ENCODE measurements at regions not wholly inside any gene's neighbourhood (a gene's known extent, or its start where the extent isn't known, plus 50 kb on each side); places are given as distances from the start of the nearest gene placed in this dataset.

GRCh38 chr1:192461684-192462083 lies 113.9 kb upstream of the RGS1 start:
- Histone ChIP-seq H3K79me2 (ENCODE audit: insufficient read depth, low read length) (no peaks in the 10 kb centered on the region), H3K9me3 (replicated peaks in 1 of 2; ENCODE audit: control insufficient read depth in 1 of 2, insufficient read depth in 1 of 2, low read length in 2 of 2) (no peaks in the 10 kb centered on the region), H3K4me3 (replicated peaks in 1 of 3; ENCODE audit: low read depth in 2 of 3, low read length in 3 of 3) (no peak overlapping the region), H3K27me3 (ENCODE audit: control insufficient read depth in 2 of 2, insufficient read depth in 2 of 2, low read length in 2 of 2) (no peaks in the 10 kb centered on the region), H3K4me2 (replicated peaks; ENCODE audit: extremely low read depth, low read length, poor library complexity, severe bottlenecking) (no peak overlapping the region), H3K36me3 (replicated peaks in 1 of 2; ENCODE audit: control insufficient read depth in 1 of 2, insufficient read depth in 2 of 2, low read length in 2 of 2) (no peaks in the 10 kb centered on the region), H3K27ac (ENCODE audit: low read depth in 1 of 2, low read length in 2 of 2) (no peak overlapping the region), H3K9ac (ENCODE audit: insufficient read depth, low read length, poor library complexity, severe bottlenecking) (no peak overlapping the region), H3K4me1 (ENCODE audit: control insufficient read depth in 1 of 2, insufficient read depth in 2 of 2, low read length in 2 of 2) (no peaks in the 10 kb centered on the region), H2AFZ (ENCODE audit: insufficient read depth, low read depth, low read length, poor library complexity, severe bottlenecking) (no peak overlapping the region), H4K20me1 (ENCODE audit: insufficient read depth, low read length) (no peaks in the 10 kb centered on the region)
- no peak for TF ChIP-seq CTCF (IDR thresholded peaks at IDR 0.05)
- no peak overlapping the region for H3K27ac Mint-ChIP-seq
- H3K4me3 Mint-ChIP-seq = no peak overlapping the region
- intact Hi-C loops (cut with micrococcal nuclease) = no loop called here
- H3K27me3 Mint-ChIP-seq (ENCODE audit: low read depth in 3 of 3) = peaks cover 0 to 4% (median 3%) of the 10 kb centered on the region in 3 donors
- WGBS (ENCODE audit: insufficient coverage) = no CpG with 5 or more reads among the region's 4 CpGs
- H3K9me3 Mint-ChIP-seq = no peaks in the 10 kb centered on the region
- no peaks in the 10 kb centered on the region for H3K4me1 Mint-ChIP-seq
- DNase-seq = no peak
- no peaks in the 10 kb centered on the region for H3K36me3 Mint-ChIP-seq

- Histone ChIP-seq H3K4me3 (replicated peaks in 1 of 3; ENCODE audit: low read depth in 2 of 3, low read length in 3 of 3) (no peak overlapping the region), H3K79me2 (ENCODE audit: insufficient read depth, low read length) (no peaks in the 10 kb centered on the region), H3K9me3 (replicated peaks in 1 of 2; ENCODE audit: control insufficient read depth in 1 of 2, insufficient read depth in 1 of 2, low read length in 2 of 2) (no peaks in the 10 kb centered on the region), H3K4me2 (replicated peaks; ENCODE audit: extremely low read depth, low read length, poor library complexity, severe bottlenecking) (no peak overlapping the region), H3K4me1 (ENCODE audit: control insufficient read depth in 1 of 2, insufficient read depth in 2 of 2, low read length in 2 of 2) (no peaks in the 10 kb centered on the region), H3K27me3 (ENCODE audit: control insufficient read depth in 2 of 2, insufficient read depth in 2 of 2, low read length in 2 of 2) (no peaks in the 10 kb centered on the region), H3K36me3 (replicated peaks in 1 of 2; ENCODE audit: control insufficient read depth in 1 of 2, insufficient read depth in 2 of 2, low read length in 2 of 2) (no peaks in the 10 kb centered on the region), H3K9ac (ENCODE audit: insufficient read depth, low read length, poor library complexity, severe bottlenecking) (no peak overlapping the region), H2AFZ (ENCODE audit: insufficient read depth, low read depth, low read length, poor library complexity, severe bottlenecking) (no peak overlapping the region), H3K27ac (ENCODE audit: low read depth in 1 of 2, low read length in 2 of 2) (no peak overlapping the region), H4K20me1 (ENCODE audit: insufficient read depth, low read length) (no peaks in the 10 kb centered on the region)
- H3K36me3 Mint-ChIP-seq = no peaks in the 10 kb centered on the region
- DNase-seq = no peak
- H3K27me3 Mint-ChIP-seq (ENCODE audit: low read depth in 3 of 3) = peaks cover 0 to 4% (median 3%) of the 10 kb centered on the region in 3 donors
- WGBS (ENCODE audit: insufficient coverage) = 100% methylated on average over 3 of the region's 3 CpGs
- intact Hi-C loops (cut with micrococcal nuclease) = no loop called here
- no peaks in the 10 kb centered on the region for H3K9me3 Mint-ChIP-seq
- no peak for TF ChIP-seq CTCF (IDR thresholded peaks at IDR 0.05)
- no peak overlapping the region for H3K27ac Mint-ChIP-seq
- H3K4me1 Mint-ChIP-seq = no peaks in the 10 kb centered on the region
- H3K4me3 Mint-ChIP-seq = no peak overlapping the region
These were observed 113.0 kb upstream of the RGS1 start for GRCh38 chr1:192462616-192463015.

Data from CD14-positive monocyte (primary cell).